GM19351 (cell line): ENCODE measurements at regions not wholly inside any gene's neighbourhood (a gene's known extent, or its start where the extent isn't known, plus 50 kb on each side); places are given as distances from the start of the nearest gene placed in this dataset.

ENCODE experiments used
- ATAC-seq: cut with Tn5 transposase; IDR thresholded peaks from one replicate; pipeline ENCODE4 v1.9.1; 2021; ENCODE audit warnings: mild to moderate bottlenecking, moderate library complexity; ENCODE audit not compliant: unreplicated experiment

- ATAC-seq = no peak
Observed at GRCh38 chr20:57950764-57951485, 241.1 kb upstream of the PMEPA1 start.

- ATAC-seq = no peak
Observed at GRCh38 chr20:57948180-57948955, 238.6 kb upstream of the PMEPA1 start.

GRCh38 chr20:57947421-57948179, 237.8 kb upstream of the PMEPA1 start:
- ATAC-seq = no peak

- no peak for ATAC-seq
Observed at GRCh38 chr20:57946559-57947315, 236.9 kb upstream of the PMEPA1 start.

- no peak for ATAC-seq
Observed at GRCh38 chr20:57944988-57945387, 235.2 kb upstream of the PMEPA1 start.

GRCh38 chr20:57943950-57944349, 234.1 kb upstream of the PMEPA1 start:
- ATAC-seq = no peak

GRCh38 chr20:57943291-57943690, 233.5 kb upstream of the PMEPA1 start:
- ATAC-seq = no peak

GRCh38 chr20:57941604-57942381, 232.0 kb upstream of the PMEPA1 start:
- ATAC-seq = no peak

GRCh38 chr20:57940868-57941522, 231.2 kb upstream of the PMEPA1 start:
- no peak for ATAC-seq

- ATAC-seq = no peak
Observed at GRCh38 chr20:57940376-57940775, 230.6 kb upstream of the PMEPA1 start.

GRCh38 chr20:57939499-57939898, 229.7 kb upstream of the PMEPA1 start:
- ATAC-seq = no peak

- ATAC-seq = no peak
Observed at GRCh38 chr20:57938158-57939108, 228.6 kb upstream of the PMEPA1 start.

GRCh38 chr20:57936636-57937385, 227.0 kb upstream of the PMEPA1 start:
- ATAC-seq = no peak

- no peak for ATAC-seq
Observed at GRCh38 chr20:57934913-57935312, 225.1 kb upstream of the PMEPA1 start.

GRCh38 chr20:57934007-57934805, 224.4 kb upstream of the PMEPA1 start:
- ATAC-seq = no peak

GRCh38 chr20:57932227-57932864, 222.5 kb upstream of the PMEPA1 start:
- no peak for ATAC-seq
